GM12878 (cell line): ENCODE measurements at regions not wholly inside any gene's neighbourhood (a gene's known extent, or its start where the extent isn't known, plus 50 kb on each side); places are given as distances from the start of the nearest gene placed in this dataset.

ENCODE experiments used
- ATAC-seq: fragments of 200-7000 bp; cut with Tn5 transposase; 3 replicates; pipeline ENCODE4 v1.9.1; 2020; ENCODE audit warnings: mild to moderate bottlenecking, moderate library complexity
- BruUV-seq: library from RNA; stranded (reverse); fragments of 400-500 nt; replicated peaks from 2 replicates; lab custom pipeline; 2021; lab: Mats Ljungman, UMichigan
- CTCF ChIA-PET: fragments of 300-600 bp; sonication (Branson Sonifier 250); formaldehyde crosslinking; extraction: SDS; loops from one replicate; lab custom pipeline; 2021; ENCODE audit warnings: inconsistent platforms; lab: Yijun Ruan, JAX
- POLR2A ChIA-PET: fragments of 350-600 bp; formaldehyde crosslinking; extraction: SDS; loops from one replicate; lab custom pipeline; 2021; ENCODE audit warnings: inconsistent platforms; lab: Charles Lee
- RAD21 ChIA-PET: fragments of 300-600 bp; sonication (Branson Sonifier 250); formaldehyde crosslinking; loops from one replicate; lab custom pipeline; 2023; ENCODE audit warnings: antibody characterized with exemption; ENCODE audit not compliant: unreplicated experiment; lab: Charles Lee
- SMC1A ChIA-PET: fragments of 300-600 bp; sonication (Branson Sonifier 250); formaldehyde crosslinking; loops from one replicate; lab custom pipeline; 2023; ENCODE audit not compliant: unreplicated experiment, uncharacterized antibody; lab: Charles Lee
- DNase-seq: peaks from one replicate; pipeline ENCODE4 v3.0.0-alpha.2; 2011; ENCODE audit warnings: low read depth, low spot score
- FAIRE-seq: peaks from 3 replicates; lab custom pipeline; 2011; peaks lifted over from hg19 to GRCh38; lab: Jason Lieb, UNC
- H2AFZ ChIP-seq: 2 replicates; pipeline ENCODE4 v1.6.0; 2011; ENCODE audit warnings: low read depth, low read length, control low read depth; ENCODE audit not compliant: control insufficient read depth
- H3K27ac ChIP-seq: 2 replicates; pipeline ENCODE4 v1.5.1; 2011; ENCODE audit warnings: control low read depth; ENCODE audit not compliant: control insufficient read depth, insufficient read depth
- H3K27me3 ChIP-seq, 2 experiments: replicated peaks in 1 of 2; 2 replicates each; pipeline versions ENCODE4 v1.6.0 to v1.6.1; 2011; ENCODE audit warnings: low read length in 1 of 2; ENCODE audit not compliant: control insufficient read depth in 2 of 2, insufficient read depth in 2 of 2
- H3K36me3 ChIP-seq, 2 experiments: 2 replicates each; pipeline ENCODE4 v1.5.1; 2011; ENCODE audit warnings: low read length in 1 of 2; ENCODE audit not compliant: control insufficient read depth in 2 of 2, insufficient read depth in 2 of 2
- H3K4me1 ChIP-seq: 2 replicates; pipeline ENCODE4 v1.6.1; 2011; ENCODE audit warnings: mild to moderate bottlenecking, low read length, moderate library complexity, mixed read lengths; ENCODE audit not compliant: control insufficient read depth, insufficient read depth
- H3K4me2 ChIP-seq: 2 replicates; pipeline ENCODE4 v1.6.0; 2011; ENCODE audit warnings: control low read depth; ENCODE audit not compliant: control insufficient read depth, insufficient read depth
- H3K4me3 ChIP-seq: fragments of 200-600 bp; sonication (generic); 2 replicates; pipeline ENCODE4 v1.5.1; 2016
- H3K79me2 ChIP-seq: 2 replicates; pipeline ENCODE4 v1.6.0; 2011; ENCODE audit warnings: low read length; ENCODE audit not compliant: control insufficient read depth, insufficient read depth
- H3K9ac ChIP-seq: 2 replicates; pipeline ENCODE4 v1.8.0; 2011; ENCODE audit warnings: low read length, control low read depth, mixed read lengths; ENCODE audit not compliant: control insufficient read depth, insufficient read depth
- H3K9me3 ChIP-seq: replicated peaks from 3 replicates; pipeline ENCODE4 v1.5.1; 2011; ENCODE audit warnings: mild to moderate bottlenecking, low read length; ENCODE audit not compliant: control insufficient read depth, insufficient read depth
- H4K20me1 ChIP-seq: 2 replicates; pipeline ENCODE4 v1.6.0; 2011; ENCODE audit not compliant: control insufficient read depth, insufficient read depth
- BCL11A ChIP-seq: IDR thresholded peaks from 2 replicates; pipeline ENCODE4 v1.6.1; 2011; ENCODE audit warnings: low read depth, low read length
- POLR2AphosphoS2 ChIP-seq: IDR thresholded peaks from 2 replicates; pipeline ENCODE4 v1.6.1; 2011; ENCODE audit warnings: low read depth, mild to moderate bottlenecking, low read length, improper control_type of control experiment, moderate library complexity
- RB1 ChIP-seq: fragments of 450-650 bp; formaldehyde crosslinking; IDR thresholded peaks from 2 replicates; pipeline ENCODE4 v1.6.1; 2017; ENCODE audit warnings: mild to moderate bottlenecking, borderline replicate concordance
- SPI1 ChIP-seq: IDR thresholded peaks from 2 replicates; pipeline ENCODE4 v1.6.1; 2011; ENCODE audit warnings: low read depth, mild to moderate bottlenecking, low read length, moderate library complexity, borderline replicate concordance; ENCODE audit not compliant: insufficient read depth
- ZNF592 ChIP-seq: fragments of 450-650 bp; IDR thresholded peaks from 2 replicates; pipeline ENCODE4 v1.6.1; 2017; ENCODE audit warnings: mild to moderate bottlenecking, moderate library complexity
- WGBS: methylation state at CpG from one replicate; pipeline ENCODE4 v1.1.6; 2016; ENCODE audit warnings: low lambda C conversion rate; ENCODE audit not compliant: insufficient replicate concordance, insufficient coverage; ENCODE audit errors: missing lambda C conversion rate; 5-methylcytosine and 5-hydroxymethylcytosine counted together
- in situ Hi-C: fragments of 300-500 bp; cut with MboI; formaldehyde crosslinking; loops from 9 replicates; pipeline ENCODE4 v1.14.3; 2018; ENCODE audit warnings: mixed read lengths
- intact Hi-C: fragments of 100-400 bp; cut with micrococcal nuclease; formaldehyde crosslinking; loops from one replicate; pipeline ENCODE4 v1.14.2; 2022; ENCODE audit not compliant: unreplicated experiment

GRCh38 chr5:57411982-57412381, 70.6 kb downstream of the ACTBL2 start:
- SMC1A ChIA-PET: interaction anchor here (0.8 kb wide), 1 partner anchor 12 kb away, joined by 3 read pairs; no protein-coding TSS in a partner anchor
- 0% methylated on average over 4 of the region's 4 CpGs for WGBS
- H3K4me2 ChIP-seq: no peak overlapping the region

More at GRCh38 chr5:57411982-57412381, 70.6 kb downstream of the ACTBL2 start:
- Histone ChIP-seq H3K27me3 (no peaks in the 10 kb centered on the region), H3K9me3 (no peaks in the 10 kb centered on the region), H3K9ac (no peak overlapping the region), H4K20me1 (no peaks in the 10 kb centered on the region), H3K79me2 (no peaks in the 10 kb centered on the region), H3K36me3 (no peaks in the 10 kb centered on the region), H3K27ac (no peak overlapping the region), H3K4me3 (no peak overlapping the region), H2AFZ (no peak overlapping the region), H3K4me1 (no peaks in the 10 kb centered on the region)
- TF ChIP-seq SPI1 (no peak), RB1 (no peak), BCL11A (no peak), ZNF592 (no peak), POLR2AphosphoS2 (no peak)
- CTCF ChIA-PET: no interaction called here
- FAIRE-seq (no peak), DNase-seq (no peak), ATAC-seq (no peak)
- BruUV-seq: no TSS peak
- in situ Hi-C loops: no loop called here
- intact Hi-C loops: no loop called here
- POLR2A ChIA-PET: no interaction called here
- RAD21 ChIA-PET: no interaction called here
